K562 (cell line): ENCODE measurements at regions not wholly inside any gene's neighbourhood (a gene's known extent, or its start where the extent isn't known, plus 50 kb on each side); places are given as distances from the start of the nearest gene placed in this dataset.

Source experiments
- ATAC-seq: fragments of 200-7000 bp; cut with Tn5 transposase; 3 replicates; pipeline ENCODE4 v1.9.1; 2020; ENCODE audit warnings: moderate library complexity
- BruUV-seq: library from RNA; stranded (reverse); fragments of 400-500 nt; replicated peaks from 2 replicates; lab custom pipeline; 2021; lab: Mats Ljungman, UMichigan
- CTCF ChIA-PET: fragments of 300-600 bp; formaldehyde crosslinking; extraction: SDS; loops from one replicate; lab custom pipeline; 2021; ENCODE audit warnings: low intra/inter-chr PET ratio; lab: Yijun Ruan, JAX
- POLR2A ChIA-PET: fragments of 300-600, 350-650 bp; sonication (Branson Sonifier 250); formaldehyde crosslinking; extraction: SDS; loops from one replicate; lab custom pipeline; 2021; ENCODE audit warnings: antibody characterized with exemption, inconsistent platforms; lab: Yijun Ruan, JAX
- DNase-seq, 4 experiments: peaks; one replicate each; pipeline versions ENCODE4 v3.0.0 to v3.0.0-alpha.2; 2011 to 2018; ENCODE audit warnings: low spot score in 3 of 4, mixed read lengths in 3 of 4; ENCODE audit errors: extremely low read depth in 1 of 4
- FAIRE-seq: peaks from 2 replicates; lab custom pipeline; 2011; peaks lifted over from hg19 to GRCh38; lab: Jason Lieb, UNC
- H2AFZ ChIP-seq: 2 replicates; pipeline ENCODE4 v1.6.0; 2011; ENCODE audit warnings: low read depth, low read length, control low read depth, inconsistent platforms
- H3K27ac ChIP-seq: fragments of 200-600 bp; 3 replicates; pipeline ENCODE4 v1.8.0; 2011; ENCODE audit warnings: low read depth, mild to moderate bottlenecking, control low read depth, inconsistent platforms, low read length, moderate library complexity, mixed read lengths; ENCODE audit errors: extremely low read depth
- H3K27me3 ChIP-seq, 2 experiments: fragments of 300-600 bp in 1 of 2; 2 replicates in 1 of 2; 3 replicates in 1 of 2; pipeline versions ENCODE4 v1.6.0 to v1.8.0; 2011; ENCODE audit warnings: inconsistent platforms in 2 of 2, low read length in 2 of 2, mild to moderate bottlenecking in 1 of 2, mixed read lengths in 1 of 2, moderate library complexity in 1 of 2; ENCODE audit not compliant: control insufficient read depth in 2 of 2, insufficient read depth in 2 of 2
- H3K36me3 ChIP-seq: fragments of 300-600 bp; 3 replicates; pipeline ENCODE4 v1.8.0; 2011; ENCODE audit warnings: mild to moderate bottlenecking, low read length, inconsistent platforms; ENCODE audit not compliant: control insufficient read depth, insufficient read depth
- H3K4me1 ChIP-seq, 2 experiments: fragments of 200-600 bp in 1 of 2; replicated peaks in 1 of 2; 2 replicates in 1 of 2; 3 replicates in 1 of 2; pipeline versions ENCODE4 v1.5.1 to v1.8.0; 2011; ENCODE audit warnings: inconsistent platforms in 2 of 2, low read length in 2 of 2, mild to moderate bottlenecking in 1 of 2, mixed read lengths in 1 of 2, moderate library complexity in 1 of 2; ENCODE audit not compliant: control insufficient read depth in 2 of 2, insufficient read depth in 2 of 2
- H3K4me2 ChIP-seq: 2 replicates; pipeline ENCODE4 v1.6.1; 2011; ENCODE audit warnings: low read length, control low read depth, inconsistent platforms, mixed read lengths; ENCODE audit not compliant: insufficient read depth
- H3K4me3 ChIP-seq: fragments of 200-600 bp; sonication (generic), shearing (Covaris generic); 2 replicates; pipeline ENCODE4 v1.5.1; 2016; ENCODE audit warnings: control low read depth, inconsistent platforms
- H3K79me2 ChIP-seq: fragments of 200-600 bp; 3 replicates; pipeline ENCODE4 v1.8.0; 2011; ENCODE audit warnings: low read length, inconsistent platforms; ENCODE audit not compliant: control insufficient read depth, insufficient read depth
- H3K9ac ChIP-seq, 2 experiments: 2 replicates each; pipeline versions ENCODE4 v1.6.0 to v1.6.1; 2011; ENCODE audit warnings: low read depth in 2 of 2, low read length in 2 of 2, control low read depth in 1 of 2, inconsistent platforms in 1 of 2, mild to moderate bottlenecking in 1 of 2, mixed read lengths in 1 of 2; ENCODE audit not compliant: insufficient read depth in 1 of 2
- H3K9me1 ChIP-seq: one replicate; pipeline ENCODE4 v1.6.0; 2011; ENCODE audit warnings: inconsistent platforms, mild to moderate bottlenecking, low read length, moderate library complexity; ENCODE audit not compliant: control insufficient read depth, insufficient read depth
- H3K9me3 ChIP-seq: replicated peaks from 2 replicates; pipeline ENCODE4 v1.5.1; 2011; ENCODE audit warnings: low read depth, low read length, inconsistent platforms; ENCODE audit not compliant: control insufficient read depth, insufficient read depth
- H4K20me1 ChIP-seq: replicated peaks from 2 replicates; pipeline ENCODE4 v1.6.1; 2011; ENCODE audit warnings: low read length, inconsistent platforms, mixed read lengths; ENCODE audit not compliant: control insufficient read depth, insufficient read depth
- CEBPB ChIP-seq: fragments of 450-650 bp; IDR thresholded peaks from 2 replicates; pipeline ENCODE4 v1.6.1; 2016; ENCODE audit warnings: missing genetic modification characterization, missing compliant biosample characterization
- COPS2 ChIP-seq: fragments of 450-650 bp; conservative IDR thresholded peaks from 2 replicates; pipeline ENCODE4 v1.6.1; 2016; ENCODE audit warnings: mild to moderate bottlenecking, moderate library complexity
- HDAC3 ChIP-seq: fragments of 450-650 bp; IDR thresholded peaks from 2 replicates; pipeline ENCODE4 v1.6.1; 2018; ENCODE audit warnings: borderline replicate concordance, mild to moderate bottlenecking, moderate library complexity; ENCODE audit not compliant: partially characterized antibody
- HNRNPLL ChIP-seq: fragments of 200-400 bp; formaldehyde crosslinking; IDR thresholded peaks from 2 replicates; pipeline ENCODE4 v1.6.1; 2017; ENCODE audit warnings: low read length, low read depth, mild to moderate bottlenecking; ENCODE audit not compliant: poor library complexity, severe bottlenecking
- MAFK ChIP-seq: IDR thresholded peaks from 2 replicates; pipeline ENCODE4 v1.6.1; 2011; ENCODE audit warnings: low read length, improper control_type of control experiment
- RAD21 ChIP-seq, 2 experiments: fragments of 250-450 bp in 1 of 2; fragments of 450-650 bp in 1 of 2; sonication (Bioruptor Pico) in 1 of 2; formaldehyde crosslinking in 1 of 2; IDR thresholded peaks in 1 of 2; conservative IDR thresholded peaks in 1 of 2; 2 replicates each; pipeline versions ENCODE4 v1.4.0 to v1.8.0; 2020 to 2022; ENCODE audit warnings: mild to moderate bottlenecking in 2 of 2, moderate library complexity in 1 of 2
- YY1 ChIP-seq, 3 experiments: IDR thresholded peaks; 2 replicates each; pipeline ENCODE4 v1.6.1; 2011; ENCODE audit warnings: low read length in 2 of 3, mild to moderate bottlenecking in 2 of 3, moderate library complexity in 2 of 3, borderline replicate concordance in 1 of 3, control low read depth in 1 of 3, low read depth in 1 of 3; ENCODE audit not compliant: insufficient read depth in 3 of 3, insufficient replicate concordance in 2 of 3, control insufficient read depth in 1 of 3, insufficient read length in 1 of 3; ENCODE audit errors: extremely low read depth in 1 of 3
- ZNF24 ChIP-seq: fragments of 450-650 bp; IDR thresholded peaks from 2 replicates; pipeline ENCODE4 v1.6.1; 2016
- ZNF655 ChIP-seq: fragments of 250-450 bp; sonication (Bioruptor Pico); IDR thresholded peaks from 2 replicates; pipeline ENCODE4 v1.5.0; 2021
- WGBS: fragments of 100-300 bp; shearing (Covaris generic); methylation state at CpG from one replicate; pipeline ENCODE4 v1.1.6; 2016; ENCODE audit warnings: low coverage, mixed read lengths; ENCODE audit not compliant: insufficient coverage; ENCODE audit errors: missing lambda C conversion rate; 5-methylcytosine and 5-hydroxymethylcytosine counted together
- in situ Hi-C: fragments of 300-500 bp; cut with MboI; formaldehyde crosslinking; loops from 4 replicates; pipeline ENCODE4 v1.15.0; 2018; ENCODE audit warnings: inconsistent platforms, mixed read lengths
- intact Hi-C: fragments of 100-400 bp; cut with micrococcal nuclease; formaldehyde crosslinking; loops from 2 replicates; pipeline ENCODE4 v1.14.2; 2022

GRCh38 chr2:151186011-151186410, 75.7 kb downstream of the RBM43 start:
- no peaks in the 10 kb centered on the region for H3K9me3 ChIP-seq
- no TSS peak for BruUV-seq
- no peak overlapping the region for H3K4me2 ChIP-seq
- H3K36me3 ChIP-seq = no peaks in the 10 kb centered on the region
- WGBS = 26% methylated on average over 15 of the region's 15 CpGs
- no peaks in the 10 kb centered on the region for H3K4me1 ChIP-seq
- no peak overlapping the region for H3K9ac ChIP-seq
- H3K27me3 ChIP-seq = no peaks in the 10 kb centered on the region
- CTCF ChIA-PET = no interaction called here
- ATAC-seq (peak; percentile 68), DNase-seq (peak in 1 of 4 experiments; percentile 6), FAIRE-seq (no peak)
- H3K4me3 ChIP-seq = no peak overlapping the region
- no peak overlapping the region for H3K27ac ChIP-seq
- POLR2A ChIA-PET = no interaction called here
- peak overlapping the region; percentile 13; the same call in 1 of the 2 replicates for H2AFZ ChIP-seq
- in situ Hi-C loops (no loop called here), intact Hi-C loops (no loop called here)
- H4K20me1 ChIP-seq = no peaks in the 10 kb centered on the region
- no peak for TF ChIP-seq MAFK
- TF ChIP-seq RAD21 (CRISPR knock-in tag; conservative IDR thresholded peaks at IDR 0.05 in 1 of 2, IDR thresholded peaks at IDR 0.05 in 1 of 2) = 0 out of 4 replicates have a peak, but pooled peaks of 1 of the 2 experiments have one; percentile 3
- TF ChIP-seq CEBPB = peak; percentile 59; the same call in 1 of the 2 replicates
- TF ChIP-seq YY1 (IDR thresholded peaks at IDR 0.05; ENCODE audit: borderline replicate concordance in 1 of 3, control insufficient read depth in 1 of 3, extremely low read depth in 1 of 3, insufficient read depth in 3 of 3, insufficient read length in 1 of 3, insufficient replicate concordance in 2 of 3, low read depth in 1 of 3, low read length in 2 of 3) = peak in 1 of 3 experiments; percentile 47
- TF ChIP-seq ZNF655 (CRISPR knock-in tag) = no peak
- peak; percentile 99 for TF ChIP-seq HNRNPLL
- TF ChIP-seq HDAC3 = peak; percentile 64
- TF ChIP-seq ZNF24 = peak; percentile 77
- no peak for TF ChIP-seq COPS2
- no peaks in the 10 kb centered on the region for H3K9me1 ChIP-seq
- H3K79me2 ChIP-seq = no peaks in the 10 kb centered on the region
